ENCODE measurements at regions not wholly inside any gene's neighbourhood (a gene's known extent, or its start where the extent isn't known, plus 50 kb on each side); places are given as distances from the start of the nearest gene placed in this dataset.

DNA sequence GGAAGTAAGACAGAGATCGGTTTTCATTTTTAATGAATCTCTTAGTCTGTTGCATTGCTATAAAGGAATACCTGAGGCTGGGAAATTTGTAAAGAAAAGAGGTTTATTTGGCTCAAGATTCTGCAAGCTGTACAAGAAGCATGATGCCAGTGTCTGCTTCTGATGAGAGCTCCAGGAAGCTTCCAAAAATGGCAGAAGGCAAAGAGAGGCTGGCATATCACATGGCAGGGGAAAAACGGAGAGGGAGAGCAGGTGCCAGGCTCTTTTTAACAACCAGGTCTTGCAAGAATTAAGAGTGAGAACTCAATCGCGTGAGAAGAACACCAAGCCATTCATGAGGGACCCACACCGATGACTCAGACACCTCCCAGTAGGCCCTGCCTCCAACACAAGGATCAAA is 125.0 kb upstream of the THSD7A start:
- no peaks in the 10 kb centered on the region for H3K27me3 Mint-ChIP-seq (ENCODE audit: low read depth)
- H3K4me1 Mint-ChIP-seq = peaks cover 25 to 37% of the 10 kb centered on the region in 2 experiments
- no peak overlapping the region for H3T11ph ChIP-seq (ENCODE audit: low read length)
- H2BK120ac ChIP-seq (ENCODE audit: low read depth, low read length, poor library complexity, severe bottlenecking) = no peak overlapping the region
- no peak overlapping the region for H2BK5ac ChIP-seq (ENCODE audit: insufficient read length, low read length)
- no peaks in the 10 kb centered on the region for H4K20me1 ChIP-seq (ENCODE audit: control insufficient read depth, insufficient read depth, insufficient read length)
- H3K27ac ChIP-seq (ENCODE audit: insufficient read length, low read depth, low read length) = no peak overlapping the region
- H3K9me3 Mint-ChIP-seq = no peaks in the 10 kb centered on the region; a peak in 1 of 5 replicates
- H3K4me2 ChIP-seq (ENCODE audit: insufficient read depth, insufficient read length, low read length) = no peak overlapping the region
- H3K27me3 ChIP-seq (ENCODE audit: insufficient read depth, low read length) = no peaks in the 10 kb centered on the region
- no peak overlapping the region for H3K9ac ChIP-seq (ENCODE audit: extremely low read depth, insufficient read length, low read length)
- H2BK15ac ChIP-seq (ENCODE audit: low read depth, low read length) = no peak overlapping the region
- no peak overlapping the region for H3K4me3 Mint-ChIP-seq
- no peaks in the 10 kb centered on the region for H3K9me3 ChIP-seq (ENCODE audit: control insufficient read depth, low read depth, low read length)
- H3K23ac ChIP-seq (ENCODE audit: insufficient read length, low read depth, low read length) = no peak overlapping the region
- H3K36me3 Mint-ChIP-seq (ENCODE audit: insufficient read depth in 1 of 3, low read depth in 3 of 3) = peaks cover 0 to 4% (median 0%) of the 10 kb centered on the region in 3 experiments; a peak in 2 of 7 replicates
- DNase-seq = no peak
- H3K27ac Mint-ChIP-seq = peak overlapping the region in 2 of 3 experiments; percentile 17 to 62; a peak in 1 of 7 replicates
- no peak overlapping the region for H2AK5ac ChIP-seq (ENCODE audit: insufficient read length, low read length)
- no peak overlapping the region for H3K18ac ChIP-seq (ENCODE audit: insufficient read length, low read depth, low read length)
- H3K4me1 ChIP-seq (ENCODE audit: insufficient read depth, low read length) = no peaks in the 10 kb centered on the region
- H4K5ac ChIP-seq (ENCODE audit: insufficient read length, low read depth, low read length) = no peak overlapping the region
- no peak overlapping the region for H3K56ac ChIP-seq (ENCODE audit: insufficient read length, low read depth, low read length)
- no peak overlapping the region for H2AFZ ChIP-seq (ENCODE audit: low read length)
- TF ChIP-seq, protein P1, sequence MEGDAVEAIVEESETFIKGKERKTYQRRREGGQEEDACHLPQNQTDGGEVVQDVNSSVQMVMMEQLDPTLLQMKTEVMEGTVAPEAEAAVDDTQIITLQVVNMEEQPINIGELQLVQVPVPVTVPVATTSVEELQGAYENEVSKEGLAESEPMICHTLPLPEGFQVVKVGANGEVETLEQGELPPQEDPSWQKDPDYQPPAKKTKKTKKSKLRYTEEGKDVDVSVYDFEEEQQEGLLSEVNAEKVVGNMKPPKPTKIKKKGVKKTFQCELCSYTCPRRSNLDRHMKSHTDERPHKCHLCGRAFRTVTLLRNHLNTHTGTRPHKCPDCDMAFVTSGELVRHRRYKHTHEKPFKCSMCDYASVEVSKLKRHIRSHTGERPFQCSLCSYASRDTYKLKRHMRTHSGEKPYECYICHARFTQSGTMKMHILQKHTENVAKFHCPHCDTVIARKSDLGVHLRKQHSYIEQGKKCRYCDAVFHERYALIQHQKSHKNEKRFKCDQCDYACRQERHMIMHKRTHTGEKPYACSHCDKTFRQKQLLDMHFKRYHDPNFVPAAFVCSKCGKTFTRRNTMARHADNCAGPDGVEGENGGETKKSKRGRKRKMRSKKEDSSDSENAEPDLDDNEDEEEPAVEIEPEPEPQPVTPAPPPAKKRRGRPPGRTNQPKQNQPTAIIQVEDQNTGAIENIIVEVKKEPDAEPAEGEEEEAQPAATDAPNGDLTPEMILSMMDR (conservative IDR thresholded peaks at IDR 0.05) = no peak
- no peak overlapping the region for H4K91ac ChIP-seq (ENCODE audit: insufficient read length, low read depth, low read length)
- no peak overlapping the region for H2BK12ac ChIP-seq (ENCODE audit: insufficient read length, low read depth, low read length)
- no peak overlapping the region for H3K14ac ChIP-seq (ENCODE audit: insufficient read depth, low read length)
- no peak overlapping the region for H2BK20ac ChIP-seq (ENCODE audit: low read depth, low read length, poor library complexity, severe bottlenecking)
- no CpG with 5 or more reads among the region's 5 CpGs for WGBS (ENCODE audit: extremely low coverage, insufficient read length, low lambda C conversion rate)
- H3K79me1 ChIP-seq (ENCODE audit: insufficient read depth, low read depth, low read length, poor library complexity, severe bottlenecking) = no peaks in the 10 kb centered on the region
- H4K8ac ChIP-seq (replicated peaks; ENCODE audit: insufficient read length, low read depth, low read length) = no peak overlapping the region
- no peak overlapping the region for H3K4ac ChIP-seq (ENCODE audit: low read depth, low read length)
- H3K23me2 ChIP-seq (ENCODE audit: insufficient read length, low read depth, low read length, poor library complexity, severe bottlenecking) = no peaks in the 10 kb centered on the region
- H3K79me2 ChIP-seq (ENCODE audit: insufficient read depth, low read length) = no peaks in the 10 kb centered on the region

Measured in H9 (cell line).